Lung microvascular endothelial cell (primary cell): ENCODE measurements at regions not wholly inside any gene's neighbourhood (a gene's known extent, or its start where the extent isn't known, plus 50 kb on each side); places are given as distances from the start of the nearest gene placed in this dataset.

ENCODE experiments used
- DNase-seq, 2 donors: peaks; one replicate each; pipeline versions ENCODE4 v3.0.0 to v3.0.0-alpha.2; 2010; ENCODE audit warnings: low read depth in 2 of 2

- no peak for DNase-seq
Observed at GRCh38 chr2:173419506-173419905, 64.8 kb downstream of the CDCA7 start.

GRCh38 chr2:173424886-173425285, 70.2 kb downstream of the CDCA7 start:
- DNase-seq = no peak

DNA sequence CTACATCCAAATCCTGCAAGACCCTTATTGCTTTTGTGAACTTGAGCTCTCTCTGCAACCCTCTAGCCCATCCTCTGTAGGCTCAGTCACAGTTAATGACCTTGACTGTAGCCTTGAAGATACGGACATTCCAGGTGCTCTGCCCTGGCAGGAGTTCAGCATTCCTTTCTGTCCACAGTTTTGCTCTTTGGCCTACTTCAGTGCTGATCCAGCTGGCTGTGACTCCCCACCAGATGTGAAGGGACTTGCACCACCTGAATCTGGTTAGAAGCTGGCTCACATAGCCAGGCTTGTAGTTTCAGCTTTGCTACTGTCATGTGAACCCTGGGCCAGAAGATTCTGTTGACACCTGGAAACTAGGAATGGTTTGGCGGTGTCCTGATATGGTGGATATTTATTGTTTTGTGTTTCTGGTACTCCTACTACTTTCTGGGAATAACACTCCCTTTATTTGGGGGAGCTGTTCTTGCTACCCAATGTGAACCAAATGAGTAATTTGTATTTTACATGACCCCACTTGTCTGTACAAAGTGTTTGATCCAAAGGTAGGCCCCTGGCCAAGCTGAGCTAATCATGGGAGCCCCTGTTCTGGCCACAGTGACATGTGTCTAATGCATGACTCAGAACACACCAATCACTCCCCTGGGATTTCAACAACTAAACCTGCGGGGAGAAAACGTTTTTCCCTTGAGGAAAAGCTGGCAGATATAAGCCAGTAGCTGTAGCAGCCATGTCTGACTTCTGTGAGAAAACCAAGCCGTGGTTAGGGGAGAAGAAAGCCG, 73.4 kb downstream of the CDCA7 start:
- DNase-seq = peak in 1 of 2 donors; percentile 15

GRCh38 chr2:173431191-173431590, 76.5 kb downstream of the CDCA7 start:
- no peak for DNase-seq

DNA sequence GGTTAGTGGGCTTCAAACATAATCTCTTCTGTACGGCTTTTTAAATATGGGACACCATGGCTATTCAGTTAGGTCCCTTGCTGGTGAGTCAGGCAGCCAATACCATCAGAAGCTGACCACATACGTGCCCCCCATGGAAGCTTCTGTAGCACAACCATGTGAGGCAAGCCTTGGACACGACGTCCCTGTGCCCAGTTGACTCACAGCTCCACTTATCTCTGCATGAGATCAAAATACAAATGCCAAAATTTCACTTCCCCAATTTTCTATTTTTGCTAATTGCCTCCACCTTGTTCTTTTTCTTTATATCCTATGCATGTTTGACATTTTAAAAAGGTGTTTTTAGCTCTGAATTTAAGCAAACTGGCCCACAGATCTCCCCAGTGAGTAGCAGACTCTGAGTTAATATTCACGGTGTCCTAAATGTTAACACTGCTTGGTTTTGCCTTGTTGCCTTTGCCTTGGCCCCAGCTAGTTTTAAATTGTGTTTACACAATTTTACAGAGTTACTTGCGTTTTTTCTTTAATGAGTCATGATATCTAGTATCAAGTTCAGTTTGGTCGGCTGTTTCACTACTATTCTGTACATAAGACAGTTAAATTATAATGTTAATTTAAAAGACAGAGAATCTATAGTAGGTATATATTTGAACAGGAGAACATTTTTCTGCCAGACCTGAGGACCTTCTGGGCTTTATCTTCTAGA, 77.5 kb downstream of the CDCA7 start:
- no peak for DNase-seq

- DNase-seq = no peak
Observed at GRCh38 chr2:173434762-173435569, 80.3 kb downstream of the CDCA7 start.

DNA sequence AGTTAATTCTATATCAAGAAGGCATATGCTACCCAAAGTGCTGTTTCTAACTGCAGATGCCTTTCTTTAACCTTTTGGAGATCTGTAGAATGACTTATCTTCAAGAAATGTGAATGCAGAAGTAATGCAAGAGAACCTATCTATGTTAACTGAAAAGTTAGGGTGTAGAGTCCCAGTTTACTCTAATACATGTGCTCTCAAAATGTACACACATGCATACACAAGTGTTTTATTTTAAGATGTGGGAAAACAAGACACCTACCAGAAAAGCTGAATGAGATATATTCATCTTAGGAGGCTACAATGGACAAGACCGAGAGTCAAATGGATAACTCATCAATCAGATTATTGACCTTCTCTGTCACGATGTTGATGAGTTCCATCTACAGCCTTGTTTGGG, 80.9 kb downstream of the CDCA7 start:
- DNase-seq = no peak

DNA sequence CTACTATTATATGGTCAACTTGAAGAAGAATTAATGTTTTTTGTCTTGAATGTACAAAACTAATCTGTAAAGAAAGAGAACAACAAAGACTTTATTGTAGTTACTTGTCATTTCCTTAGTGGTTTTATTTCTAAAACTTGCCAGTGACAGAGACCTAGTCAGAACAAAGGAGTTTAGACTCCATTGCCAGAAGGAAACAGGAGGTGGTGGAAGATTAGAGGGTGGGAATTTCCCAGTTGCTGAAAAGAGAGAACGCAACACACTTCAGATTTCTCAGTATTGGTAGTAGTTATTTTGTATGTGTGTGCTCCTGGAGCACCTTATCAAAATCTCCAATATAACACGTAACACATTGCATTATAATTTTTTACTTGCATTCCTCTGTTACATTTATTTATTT, 81.4 kb downstream of the CDCA7 start:
- DNase-seq = peak in 1 of 2 donors; percentile 32

DNA sequence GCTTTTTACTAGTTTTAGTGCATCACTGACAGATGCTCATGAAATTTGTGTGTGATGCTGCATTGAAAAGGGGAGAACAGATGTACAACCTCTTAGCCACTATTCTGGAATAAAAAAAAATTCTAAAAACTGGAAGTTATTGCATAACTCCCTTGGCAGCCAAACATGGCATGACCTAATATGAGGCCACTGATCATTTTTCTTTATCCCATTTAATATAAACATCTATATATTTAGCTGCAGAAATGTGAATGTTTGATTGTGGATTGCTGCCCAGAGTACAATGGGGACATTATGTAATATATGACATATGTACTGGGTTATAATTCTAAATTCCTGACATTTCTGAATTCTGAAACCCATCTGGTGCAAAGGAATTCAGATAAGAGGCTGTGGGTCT, 86.5 kb downstream of the CDCA7 start:
- DNase-seq = no peak

- no peak for DNase-seq
Observed at GRCh38 chr2:173442542-173442941, 87.9 kb downstream of the CDCA7 start.

DNA sequence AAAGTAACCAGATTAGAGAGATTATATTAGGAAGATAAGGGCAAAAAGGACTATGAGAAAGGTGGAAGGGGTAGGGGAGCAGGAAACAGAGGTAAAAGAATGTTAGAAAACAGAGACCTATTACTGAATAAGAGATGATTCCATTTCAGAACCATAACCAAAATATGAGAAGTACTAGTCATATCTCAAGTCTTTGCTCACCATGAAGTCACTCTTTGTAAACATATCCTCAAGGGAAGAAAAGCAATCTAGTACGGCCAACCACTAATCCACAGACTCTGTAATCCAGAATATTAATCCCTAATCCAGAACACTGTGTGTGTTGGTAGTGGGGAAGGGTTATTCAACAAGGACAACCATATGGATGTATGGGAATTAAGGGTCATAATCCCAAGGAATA, 92.0 kb downstream of the CDCA7 start:
- DNase-seq = no peak

DNA sequence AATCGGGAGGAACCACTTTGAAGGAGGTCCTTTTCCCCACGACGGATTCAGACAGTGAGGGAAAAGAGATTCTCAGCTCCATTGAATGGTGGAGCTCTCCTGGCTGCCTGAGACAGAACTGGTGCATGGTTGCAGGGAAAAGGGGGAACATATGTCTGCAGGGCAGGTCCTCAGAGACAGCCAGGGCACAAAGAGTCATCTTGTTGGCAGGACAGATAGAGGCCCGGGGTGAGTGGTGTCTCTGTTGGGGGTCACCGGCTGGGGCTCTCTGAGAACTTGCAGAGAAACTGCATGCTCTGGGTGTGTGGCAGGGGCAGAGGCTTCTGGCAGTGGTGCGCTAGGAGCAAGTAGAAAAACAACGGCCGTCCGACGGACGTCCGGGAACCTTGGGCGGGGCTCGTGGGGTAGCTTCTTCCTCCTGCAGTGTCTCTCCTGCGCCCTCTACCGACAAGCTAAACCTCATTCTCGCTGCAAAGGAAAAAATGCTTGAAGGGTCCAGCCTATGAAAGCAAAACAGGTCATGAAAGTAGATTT, 94.3 kb downstream of the CDCA7 start:
- peak; percentile 62 to 70 for DNase-seq

- no peak for DNase-seq
Observed at GRCh38 chr2:173451118-173451517, 96.4 kb downstream of the CDCA7 start.

DNA sequence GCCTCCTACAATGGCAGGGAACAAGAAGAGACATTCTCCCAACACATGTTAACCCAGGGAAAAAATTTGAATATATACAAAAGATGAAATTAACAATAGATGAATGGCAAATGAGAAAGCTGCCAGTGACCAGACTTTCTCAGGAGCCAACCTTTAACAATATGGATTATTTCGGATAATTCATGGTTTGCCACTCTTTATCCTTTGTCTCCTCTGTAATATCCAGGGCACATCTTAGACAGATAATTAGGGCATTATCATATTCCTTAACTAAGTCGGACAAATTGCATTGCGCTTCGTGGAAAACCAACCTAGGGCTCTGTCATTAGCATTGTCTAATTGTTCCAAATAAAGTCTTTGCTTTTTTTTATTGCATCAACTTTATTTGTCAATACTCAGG, 97.3 kb downstream of the CDCA7 start:
- no peak for DNase-seq

DNA sequence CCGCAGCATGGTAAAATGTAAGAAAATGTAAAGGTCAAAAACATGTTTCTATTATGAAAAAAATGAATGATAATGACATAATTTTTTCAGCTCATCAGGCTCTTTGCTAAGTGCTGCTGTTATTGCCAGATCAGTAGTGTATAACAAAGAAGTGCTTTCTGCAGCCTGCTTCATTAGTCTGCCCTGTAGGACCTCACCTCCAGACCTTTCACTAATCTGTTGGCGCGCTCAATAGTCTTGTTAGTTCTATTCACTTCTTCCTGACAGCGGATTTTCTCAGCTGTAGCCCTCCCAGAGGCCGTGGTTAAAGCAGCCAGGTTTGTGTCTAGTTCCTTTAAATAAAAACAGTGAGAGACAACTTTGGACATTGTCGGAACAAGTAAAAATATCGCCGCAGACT, 97.7 kb downstream of the CDCA7 start:
- DNase-seq = no peak

DNA sequence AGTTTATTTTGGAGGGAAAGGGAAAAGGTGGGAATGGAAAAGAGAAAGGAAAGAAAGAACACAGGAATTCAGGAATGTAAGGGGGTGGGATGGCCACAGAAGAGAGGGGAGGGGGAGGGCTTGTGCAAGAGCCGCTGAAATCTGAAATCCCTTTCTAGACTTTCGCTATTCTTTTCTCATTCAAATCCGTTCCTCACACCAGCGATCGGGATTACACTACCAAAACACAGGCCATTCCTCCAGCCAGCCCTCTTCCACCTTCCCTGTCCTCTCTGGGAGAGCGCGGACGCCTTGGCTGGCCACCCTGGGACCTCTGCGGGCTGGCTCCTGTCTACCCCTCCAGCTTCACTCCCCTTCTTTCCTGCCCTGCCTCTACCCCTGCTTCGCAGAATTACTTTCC, 102.3 kb downstream of the CDCA7 start:
- no peak for DNase-seq

DNA sequence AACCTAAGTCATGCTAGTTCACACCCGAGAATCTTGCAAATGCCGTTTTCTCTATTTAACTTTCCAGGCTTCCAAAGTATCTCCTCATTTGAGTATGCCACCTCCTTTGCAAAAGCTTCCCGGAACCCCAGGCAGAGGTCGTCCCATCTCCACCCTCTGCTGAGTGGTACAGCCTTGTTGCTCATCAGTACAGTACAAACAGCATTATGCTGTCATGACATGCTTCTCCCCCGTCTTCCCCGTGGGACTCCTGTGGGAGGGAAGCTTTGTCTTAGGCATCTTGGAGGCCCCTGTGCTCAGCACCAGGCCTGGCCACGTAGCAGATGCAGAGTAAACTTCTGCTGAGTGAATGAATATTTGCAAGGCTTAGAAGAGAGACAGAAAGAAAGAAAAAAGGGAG, 102.7 kb downstream of the CDCA7 start:
- no peak for DNase-seq

GRCh38 chr2:173458991-173459780, 104.5 kb downstream of the CDCA7 start:
- no peak for DNase-seq

GRCh38 chr2:173462892-173463840, 108.5 kb downstream of the CDCA7 start:
- peak in 1 of 2 donors; percentile 9 for DNase-seq

- no peak for DNase-seq
Observed at GRCh38 chr2:173463846-173464245, 109.2 kb downstream of the CDCA7 start.
